Hepatocyte (in vitro differentiated cells): ENCODE measurements at regions not wholly inside any gene's neighbourhood (a gene's known extent, or its start where the extent isn't known, plus 50 kb on each side); places are given as distances from the start of the nearest gene placed in this dataset.

ENCODE experiments used
- EZH2 ChIP-seq: fragments of 200-600 bp; sonication (generic); IDR thresholded peaks from 2 replicates; pipeline ENCODE4 v1.6.1; 2016; ENCODE audit warnings: antibody characterized with exemption, mild to moderate bottlenecking, borderline replicate concordance
- TF ChIP-seq, protein P1 (sequence below): fragments of 200-600 bp; sonication (generic); IDR thresholded peaks from 2 replicates; pipeline ENCODE4 v1.5.1; 2016; ENCODE audit warnings: antibody characterized with exemption, mild to moderate bottlenecking; ENCODE audit not compliant: poor library complexity

DNA sequence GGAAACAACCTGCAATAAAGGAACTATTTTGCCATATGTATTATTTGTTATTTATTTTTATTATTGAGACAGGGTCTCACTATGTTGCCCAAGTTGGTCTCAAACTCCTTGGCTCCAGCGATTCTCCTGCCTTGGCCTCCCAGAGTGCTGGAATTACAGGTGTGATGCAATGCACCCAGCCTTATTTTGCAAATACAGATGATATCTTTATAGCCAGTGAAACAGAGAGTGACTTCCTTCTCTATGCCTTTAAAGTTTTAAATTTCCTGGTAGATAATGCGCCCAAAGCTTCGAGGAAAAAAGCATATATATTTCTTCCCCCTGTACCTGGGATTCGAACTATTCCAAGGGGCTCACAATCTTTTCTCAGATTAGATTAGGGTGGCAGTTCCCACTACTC lies 601.1 kb upstream of the HTR2C start:
- TF ChIP-seq, protein P1, sequence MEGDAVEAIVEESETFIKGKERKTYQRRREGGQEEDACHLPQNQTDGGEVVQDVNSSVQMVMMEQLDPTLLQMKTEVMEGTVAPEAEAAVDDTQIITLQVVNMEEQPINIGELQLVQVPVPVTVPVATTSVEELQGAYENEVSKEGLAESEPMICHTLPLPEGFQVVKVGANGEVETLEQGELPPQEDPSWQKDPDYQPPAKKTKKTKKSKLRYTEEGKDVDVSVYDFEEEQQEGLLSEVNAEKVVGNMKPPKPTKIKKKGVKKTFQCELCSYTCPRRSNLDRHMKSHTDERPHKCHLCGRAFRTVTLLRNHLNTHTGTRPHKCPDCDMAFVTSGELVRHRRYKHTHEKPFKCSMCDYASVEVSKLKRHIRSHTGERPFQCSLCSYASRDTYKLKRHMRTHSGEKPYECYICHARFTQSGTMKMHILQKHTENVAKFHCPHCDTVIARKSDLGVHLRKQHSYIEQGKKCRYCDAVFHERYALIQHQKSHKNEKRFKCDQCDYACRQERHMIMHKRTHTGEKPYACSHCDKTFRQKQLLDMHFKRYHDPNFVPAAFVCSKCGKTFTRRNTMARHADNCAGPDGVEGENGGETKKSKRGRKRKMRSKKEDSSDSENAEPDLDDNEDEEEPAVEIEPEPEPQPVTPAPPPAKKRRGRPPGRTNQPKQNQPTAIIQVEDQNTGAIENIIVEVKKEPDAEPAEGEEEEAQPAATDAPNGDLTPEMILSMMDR, result no peak
- TF ChIP-seq EZH2, result no peak
